ES-I3 (cell line): ENCODE measurements at regions not wholly inside any gene's neighbourhood (a gene's known extent, or its start where the extent isn't known, plus 50 kb on each side); places are given as distances from the start of the nearest gene placed in this dataset.

ENCODE experiments used
- H3K36me3 ChIP-seq: 2 replicates; pipeline ENCODE4 v1.6.1; 2013; ENCODE audit warnings: mild to moderate bottlenecking, low read length, control low read depth, moderate library complexity; ENCODE audit not compliant: insufficient read depth
- H3K4me1 ChIP-seq: 2 replicates; pipeline ENCODE4 v1.6.1; 2013; ENCODE audit warnings: mild to moderate bottlenecking, control low read depth, low read length; ENCODE audit not compliant: insufficient read depth
- H3K9ac ChIP-seq: 2 replicates; pipeline ENCODE4 v1.6.1; 2013; ENCODE audit warnings: low read depth, mild to moderate bottlenecking, low read length, moderate library complexity
- H3K9me3 ChIP-seq: 2 replicates; pipeline ENCODE4 v1.6.1; 2013; ENCODE audit warnings: mild to moderate bottlenecking, low read length, moderate library complexity; ENCODE audit not compliant: control insufficient read depth, insufficient read depth

DNA sequence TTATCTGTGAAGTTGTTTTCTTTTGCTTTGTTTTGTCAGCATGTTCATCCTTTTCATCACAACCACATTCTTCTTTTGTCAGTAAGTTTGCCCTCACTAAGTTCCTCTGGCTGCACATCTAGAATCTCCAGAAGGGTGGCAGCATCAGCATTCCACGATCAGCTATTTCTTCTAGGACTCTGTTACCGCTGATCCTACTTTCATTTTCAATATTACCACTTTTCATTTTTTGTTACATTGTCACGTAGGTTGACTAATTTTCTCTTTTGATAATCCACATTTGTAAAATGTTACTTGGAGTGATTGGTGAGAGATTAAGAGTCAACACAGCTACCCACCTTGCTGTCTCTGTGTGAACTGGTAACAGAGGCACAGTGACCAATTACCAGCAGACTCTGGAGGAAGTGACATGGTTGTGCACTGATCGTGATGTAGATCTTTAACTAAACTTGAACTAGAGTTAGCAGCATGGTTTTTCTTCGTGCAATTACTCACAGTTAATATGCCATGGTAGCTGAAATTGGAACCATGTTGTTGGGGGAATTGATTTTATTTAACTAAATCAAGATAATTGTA, 307.9 kb upstream of the SLC35B3 start:
- Histone ChIP-seq H3K36me3 (no peaks in the 10 kb centered on the region), H3K9ac (no peak overlapping the region), H3K9me3 (no peaks in the 10 kb centered on the region), H3K4me1 (no peaks in the 10 kb centered on the region)

- no peaks in the 10 kb centered on the region for H3K9me3 ChIP-seq
- no peak overlapping the region for H3K9ac ChIP-seq
- H3K4me1 ChIP-seq, result no peaks in the 10 kb centered on the region
- no peaks in the 10 kb centered on the region for H3K36me3 ChIP-seq
These were observed 304.1 kb upstream of the SLC35B3 start for GRCh38 chr6:8739454-8739853.

DNA sequence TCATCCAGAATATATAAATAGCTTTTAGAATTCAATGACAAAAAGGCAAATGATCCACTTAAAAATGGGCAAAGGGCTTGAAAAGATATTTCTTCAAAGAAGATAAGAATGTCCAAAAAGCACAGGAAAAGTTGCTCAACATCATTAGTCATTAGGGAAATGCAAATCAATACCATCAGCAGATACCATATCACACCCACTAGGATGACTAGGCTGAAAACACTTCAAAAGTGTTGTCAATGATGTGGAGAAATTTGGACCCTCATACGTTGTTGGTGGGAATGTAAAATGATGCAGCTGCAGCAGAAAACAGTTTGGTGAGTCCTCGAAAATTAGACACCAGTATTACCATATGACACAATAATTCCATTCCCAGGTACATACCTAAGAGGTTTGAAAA, 303.6 kb upstream of the SLC35B3 start:
- no peaks in the 10 kb centered on the region for H3K4me1 ChIP-seq
- no peaks in the 10 kb centered on the region for H3K36me3 ChIP-seq
- no peak overlapping the region for H3K9ac ChIP-seq
- H3K9me3 ChIP-seq, result no peaks in the 10 kb centered on the region

- no peaks in the 10 kb centered on the region for H3K4me1 ChIP-seq
- no peak overlapping the region for H3K9ac ChIP-seq
- H3K36me3 ChIP-seq, result no peaks in the 10 kb centered on the region
- H3K9me3 ChIP-seq, result no peaks in the 10 kb centered on the region
These were observed 301.0 kb upstream of the SLC35B3 start for GRCh38 chr6:8736156-8736895.

GRCh38 chr6:8733879-8734278, 298.5 kb upstream of the SLC35B3 start:
- H3K4me1 ChIP-seq, result 0 out of 2 replicates have a peak, but pooled peaks cover 2% of the 10 kb centered on the region
- H3K36me3 ChIP-seq, result no peaks in the 10 kb centered on the region
- H3K9me3 ChIP-seq, result no peaks in the 10 kb centered on the region

DNA sequence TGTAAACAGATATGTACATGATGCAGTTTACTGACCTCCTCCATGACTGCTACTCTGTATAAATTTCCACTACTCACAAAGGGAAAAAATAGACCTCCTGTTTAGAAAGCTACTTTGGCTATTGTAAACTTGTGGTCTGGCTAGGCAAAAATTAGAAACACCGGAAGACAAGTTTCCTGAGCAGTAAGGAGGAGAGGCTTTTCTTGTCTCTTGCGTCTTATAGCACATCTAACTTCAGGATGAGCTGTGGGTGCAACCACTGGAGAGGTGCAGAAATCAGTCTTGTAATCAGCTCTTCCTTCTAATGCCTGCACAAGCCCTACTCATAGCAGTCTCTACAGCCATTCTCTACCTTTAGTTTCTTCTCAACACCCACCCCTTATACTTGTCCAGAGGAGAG, 296.5 kb upstream of the SLC35B3 start:
- Histone ChIP-seq H3K9me3 (no peaks in the 10 kb centered on the region), H3K4me1 (0 out of 2 replicates have a peak, but pooled peaks cover 6% of the 10 kb centered on the region), H3K9ac (no peak overlapping the region), H3K36me3 (no peaks in the 10 kb centered on the region)

More at GRCh38 chr6:8733879-8734278, 298.5 kb upstream of the SLC35B3 start:
- H3K9ac ChIP-seq, result no peak overlapping the region

DNA sequence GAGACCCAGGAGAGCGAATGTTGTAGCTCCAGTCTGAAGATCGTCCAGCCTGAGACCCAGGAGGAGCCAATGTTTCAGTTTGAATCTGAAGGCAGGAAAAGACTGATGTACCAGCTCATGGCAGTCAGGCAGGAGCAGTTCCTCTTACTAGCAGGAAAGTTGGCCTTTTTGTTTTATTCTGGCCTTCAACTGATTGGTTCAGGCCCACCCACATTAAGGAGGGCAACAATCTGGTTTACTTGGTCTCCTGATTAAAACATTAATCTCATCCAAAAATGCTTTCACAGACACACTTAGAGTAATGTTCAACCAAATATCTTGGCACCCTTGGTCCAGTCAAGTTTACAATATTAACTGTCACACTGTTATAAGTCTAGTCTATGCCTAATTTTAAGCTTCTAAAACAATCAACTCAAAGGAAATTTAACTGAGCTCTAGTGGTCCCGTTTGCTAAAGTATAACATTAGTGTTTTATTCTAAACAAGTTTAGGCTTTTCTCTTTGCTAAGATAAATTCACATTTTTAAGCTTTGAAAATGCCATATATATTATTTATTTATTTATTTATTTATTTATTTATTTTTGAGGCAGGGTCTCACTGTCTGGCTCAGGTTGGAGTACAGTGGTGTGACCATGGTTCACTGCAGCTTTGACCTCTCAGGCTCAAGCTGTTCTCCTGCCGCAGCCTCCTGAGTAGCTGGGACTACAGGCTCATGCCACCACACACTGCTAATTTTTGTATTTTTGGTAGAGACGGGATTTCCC, 275.5 kb upstream of the SLC35B3 start:
- Histone ChIP-seq H3K36me3 (no peaks in the 10 kb centered on the region), H3K9ac (no peak overlapping the region), H3K9me3 (no peaks in the 10 kb centered on the region), H3K4me1 (no peaks in the 10 kb centered on the region)

GRCh38 chr6:8707956-8708772, 272.8 kb upstream of the SLC35B3 start:
- Histone ChIP-seq H3K9me3 (no peaks in the 10 kb centered on the region), H3K9ac (no peak overlapping the region), H3K4me1 (no peaks in the 10 kb centered on the region), H3K36me3 (no peaks in the 10 kb centered on the region)

- no peak overlapping the region for H3K9ac ChIP-seq
- H3K36me3 ChIP-seq, result no peaks in the 10 kb centered on the region
- H3K4me1 ChIP-seq, result no peaks in the 10 kb centered on the region
- H3K9me3 ChIP-seq, result no peaks in the 10 kb centered on the region
These were observed 272.0 kb upstream of the SLC35B3 start for GRCh38 chr6:8707369-8707768.

DNA sequence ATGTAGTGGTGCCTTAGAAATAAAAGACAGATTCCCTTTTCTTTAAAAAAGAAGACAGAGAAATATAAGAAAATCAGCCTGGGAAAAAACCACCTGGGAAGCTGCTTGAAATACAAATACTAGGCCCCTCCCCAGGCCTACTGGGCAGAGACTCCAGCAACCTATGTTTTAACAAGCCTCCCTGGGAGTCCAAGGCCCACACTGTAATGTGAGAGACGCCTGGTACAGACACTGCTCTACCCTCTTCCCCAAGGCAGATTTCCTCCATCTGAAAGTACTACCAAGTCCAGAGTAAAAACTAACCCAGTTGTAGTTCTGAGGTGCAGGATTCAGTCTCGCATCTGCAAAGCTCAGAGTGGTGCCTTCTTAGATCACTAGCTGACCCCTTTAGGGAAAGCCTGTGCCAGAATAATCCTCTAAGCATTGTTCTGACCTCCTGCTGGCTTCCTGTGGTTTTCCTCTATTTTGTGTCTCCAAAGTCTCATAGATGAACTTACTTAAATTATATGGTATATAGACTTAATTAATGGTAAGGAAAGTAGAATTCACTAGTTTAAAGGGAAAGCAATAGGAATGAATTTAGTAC, 270.2 kb upstream of the SLC35B3 start:
- H3K4me1 ChIP-seq, result no peaks in the 10 kb centered on the region
- H3K9me3 ChIP-seq, result no peaks in the 10 kb centered on the region
- no peaks in the 10 kb centered on the region for H3K36me3 ChIP-seq
- H3K9ac ChIP-seq, result no peak overlapping the region

GRCh38 chr6:8703059-8703458, 267.7 kb upstream of the SLC35B3 start:
- no peaks in the 10 kb centered on the region for H3K4me1 ChIP-seq
- H3K9ac ChIP-seq, result no peak overlapping the region
- no peaks in the 10 kb centered on the region for H3K36me3 ChIP-seq
- no peaks in the 10 kb centered on the region for H3K9me3 ChIP-seq

DNA sequence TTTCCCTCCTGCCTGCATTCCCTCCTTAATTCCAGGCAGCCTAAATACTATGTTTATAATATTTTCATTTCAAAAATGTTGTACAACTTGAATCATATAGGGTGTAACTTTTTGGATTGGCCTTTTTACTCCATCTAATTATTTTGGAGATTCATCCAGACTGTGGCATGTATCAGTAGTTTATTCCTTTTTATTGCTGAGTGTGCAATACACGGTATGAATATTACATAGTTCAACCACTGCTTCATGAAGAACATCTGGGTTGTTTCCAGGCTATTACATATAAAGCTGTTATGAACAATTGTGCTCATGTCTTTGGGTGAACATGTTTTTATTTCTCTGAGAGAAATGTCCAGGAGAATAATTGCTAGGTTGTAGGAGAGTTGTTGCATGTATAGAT, 253.5 kb upstream of the SLC35B3 start:
- Histone ChIP-seq H3K9me3 (no peaks in the 10 kb centered on the region; the same call in 1 of the 2 replicates), H3K36me3 (no peaks in the 10 kb centered on the region), H3K9ac (no peak overlapping the region), H3K4me1 (no peaks in the 10 kb centered on the region)

GRCh38 chr6:8686077-8686476, 250.7 kb upstream of the SLC35B3 start:
- Histone ChIP-seq H3K36me3 (no peaks in the 10 kb centered on the region), H3K9ac (no peak overlapping the region), H3K9me3 (no peaks in the 10 kb centered on the region; the same call in 1 of the 2 replicates), H3K4me1 (no peaks in the 10 kb centered on the region)

GRCh38 chr6:8683204-8683603, 247.9 kb upstream of the SLC35B3 start:
- H3K9me3 ChIP-seq, result no peaks in the 10 kb centered on the region
- no peaks in the 10 kb centered on the region for H3K36me3 ChIP-seq
- no peak overlapping the region for H3K9ac ChIP-seq
- H3K4me1 ChIP-seq, result no peaks in the 10 kb centered on the region
